ENCODE measurements at regions not wholly inside any gene's neighbourhood (a gene's known extent, or its start where the extent isn't known, plus 50 kb on each side); places are given as distances from the start of the nearest gene placed in this dataset.

GRCh38 chr3:177517906-177518305, 320.6 kb upstream of the TBL1XR1 start:
- TF ChIP-seq POLR2A (IDR thresholded peaks at IDR 0.05; ENCODE audit: low read depth, low read length) (no peak), TAF1 (IDR thresholded peaks at IDR 0.05; ENCODE audit: borderline replicate concordance, low read depth, low read length) (no peak), POLR2AphosphoS5 (IDR thresholded peaks at IDR 0.05; ENCODE audit: low read depth, low read length) (no peak)
